ENCODE measurements at regions not wholly inside any gene's neighbourhood (a gene's known extent, or its start where the extent isn't known, plus 50 kb on each side); places are given as distances from the start of the nearest gene placed in this dataset.

DNA sequence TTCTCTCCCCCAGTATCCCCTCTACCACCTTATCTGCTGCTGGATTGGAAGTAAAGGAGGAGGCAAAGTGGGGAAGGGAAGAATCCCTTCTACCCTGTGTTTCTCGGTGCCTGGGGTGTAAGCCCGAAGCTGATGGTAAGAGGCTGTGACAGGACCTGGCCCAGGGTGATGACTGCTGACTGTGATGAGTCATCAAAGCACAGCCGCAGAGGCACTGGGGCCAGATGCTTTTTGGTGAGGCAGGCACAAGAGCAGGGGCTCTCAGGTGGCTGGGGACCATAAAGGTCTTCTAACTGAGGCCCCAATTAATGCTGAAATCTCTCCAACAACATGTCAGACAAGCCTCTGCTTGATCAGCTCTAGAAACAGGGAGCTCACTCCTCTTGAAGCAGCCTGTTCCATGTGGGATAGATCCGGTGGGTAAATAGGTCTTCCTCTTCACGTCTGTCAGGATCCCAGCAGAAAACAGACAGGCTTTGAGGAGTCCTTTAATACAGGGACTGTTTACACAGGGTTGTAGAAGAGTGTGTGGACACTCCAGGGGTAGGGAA, 86.1 kb upstream of the PCBD1 start:
- Histone ChIP-seq H3K36me3 (replicated peaks) (no peaks in the 10 kb centered on the region), H3K4me3 (ENCODE audit: low read depth, low read length) (no peak overlapping the region), H3K27me3 (replicated peaks) (no peaks in the 10 kb centered on the region), H3K27ac (no peak overlapping the region)
- DNase-seq = peak; percentile 7
- TF ChIP-seq, protein P1, sequence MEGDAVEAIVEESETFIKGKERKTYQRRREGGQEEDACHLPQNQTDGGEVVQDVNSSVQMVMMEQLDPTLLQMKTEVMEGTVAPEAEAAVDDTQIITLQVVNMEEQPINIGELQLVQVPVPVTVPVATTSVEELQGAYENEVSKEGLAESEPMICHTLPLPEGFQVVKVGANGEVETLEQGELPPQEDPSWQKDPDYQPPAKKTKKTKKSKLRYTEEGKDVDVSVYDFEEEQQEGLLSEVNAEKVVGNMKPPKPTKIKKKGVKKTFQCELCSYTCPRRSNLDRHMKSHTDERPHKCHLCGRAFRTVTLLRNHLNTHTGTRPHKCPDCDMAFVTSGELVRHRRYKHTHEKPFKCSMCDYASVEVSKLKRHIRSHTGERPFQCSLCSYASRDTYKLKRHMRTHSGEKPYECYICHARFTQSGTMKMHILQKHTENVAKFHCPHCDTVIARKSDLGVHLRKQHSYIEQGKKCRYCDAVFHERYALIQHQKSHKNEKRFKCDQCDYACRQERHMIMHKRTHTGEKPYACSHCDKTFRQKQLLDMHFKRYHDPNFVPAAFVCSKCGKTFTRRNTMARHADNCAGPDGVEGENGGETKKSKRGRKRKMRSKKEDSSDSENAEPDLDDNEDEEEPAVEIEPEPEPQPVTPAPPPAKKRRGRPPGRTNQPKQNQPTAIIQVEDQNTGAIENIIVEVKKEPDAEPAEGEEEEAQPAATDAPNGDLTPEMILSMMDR (IDR thresholded peaks at IDR 0.05; ENCODE audit: low read depth, low read length, missing control alignments) = no peak
- in situ Hi-C loops (cut with HindIII; ENCODE audit: low pct_ligation_motif_present, low sequenced_read_pairs) = no loop called here

- Histone ChIP-seq H3K4me3 (ENCODE audit: low read depth, low read length) (no peak overlapping the region), H3K27me3 (replicated peaks) (no peaks in the 10 kb centered on the region), H3K27ac (no peak overlapping the region), H3K36me3 (replicated peaks) (no peaks in the 10 kb centered on the region)
- no peak for DNase-seq
- in situ Hi-C loops (cut with HindIII; ENCODE audit: low pct_ligation_motif_present, low sequenced_read_pairs) = no loop called here
- TF ChIP-seq, protein P1 (IDR thresholded peaks at IDR 0.05; ENCODE audit: low read depth, low read length, missing control alignments) = no peak
These were observed 86.6 kb upstream of the PCBD1 start for GRCh38 chr10:70974920-70975319.

- Histone ChIP-seq H3K27ac (no peak overlapping the region), H3K4me3 (ENCODE audit: low read depth, low read length) (no peak overlapping the region), H3K27me3 (replicated peaks) (no peaks in the 10 kb centered on the region), H3K36me3 (replicated peaks) (no peaks in the 10 kb centered on the region)
- TF ChIP-seq, protein P1 (IDR thresholded peaks at IDR 0.05; ENCODE audit: low read depth, low read length, missing control alignments) = no peak
- in situ Hi-C loops (cut with HindIII; ENCODE audit: low pct_ligation_motif_present, low sequenced_read_pairs) = no loop called here
- DNase-seq = no peak
These were observed 87.8 kb upstream of the PCBD1 start for GRCh38 chr10:70976063-70976695.

- Histone ChIP-seq H3K27ac (no peak overlapping the region), H3K4me3 (ENCODE audit: low read depth, low read length) (no peak overlapping the region), H3K36me3 (replicated peaks) (no peaks in the 10 kb centered on the region), H3K27me3 (replicated peaks) (no peaks in the 10 kb centered on the region)
- TF ChIP-seq, protein P1 (IDR thresholded peaks at IDR 0.05; ENCODE audit: low read depth, low read length, missing control alignments) = no peak
- in situ Hi-C loops (cut with HindIII; ENCODE audit: low pct_ligation_motif_present, low sequenced_read_pairs) = no loop called here
- DNase-seq = no peak
These were observed 89.3 kb upstream of the PCBD1 start for GRCh38 chr10:70977625-70978024.

GRCh38 chr10:70978181-70978580, 89.8 kb upstream of the PCBD1 start:
- in situ Hi-C loops (cut with HindIII; ENCODE audit: low pct_ligation_motif_present, low sequenced_read_pairs) = no loop called here
- H3K4me3 ChIP-seq (ENCODE audit: low read depth, low read length) = no peak overlapping the region
- TF ChIP-seq, protein P1 (IDR thresholded peaks at IDR 0.05; ENCODE audit: low read depth, low read length, missing control alignments) = no peak
- no peak overlapping the region for H3K27ac ChIP-seq
- no peaks in the 10 kb centered on the region for H3K27me3 ChIP-seq (replicated peaks)
- DNase-seq = no peak
- H3K36me3 ChIP-seq (replicated peaks) = no peaks in the 10 kb centered on the region

Data from brain microvascular endothelial cell (primary cell).